Endothelial cell of umbilical vein (primary cell): ENCODE measurements at regions not wholly inside any gene's neighbourhood (a gene's known extent, or its start where the extent isn't known, plus 50 kb on each side); places are given as distances from the start of the nearest gene placed in this dataset.

ENCODE experiments used
- EZH2 ChIP-seq: IDR thresholded peaks from 2 replicates; pipeline ENCODE4 v1.6.1; 2012; ENCODE audit warnings: borderline replicate concordance, low read depth, mild to moderate bottlenecking, moderate library complexity, low read length, inconsistent platforms; ENCODE audit not compliant: severe bottlenecking
- GATA2 ChIP-seq: IDR thresholded peaks from 2 replicates; pipeline ENCODE4 v1.7.0; 2011; ENCODE audit warnings: low read depth, mild to moderate bottlenecking, moderate library complexity, mixed read lengths, low read length; ENCODE audit not compliant: insufficient read length, insufficient read depth
- POLR2AphosphoS5 ChIP-seq: IDR thresholded peaks from 2 replicates; pipeline ENCODE4 v1.6.1; 2012; ENCODE audit warnings: low read depth, mild to moderate bottlenecking, control low read depth, low read length, moderate library complexity; ENCODE audit not compliant: insufficient read depth
- TF ChIP-seq, protein P1 (sequence below), 2 donors: IDR thresholded peaks; 1 replicate in 1 of 2; 2 replicates in 1 of 2; pipeline ENCODE4 v1.5.1; 2011; ENCODE audit warnings: low read length in 2 of 2, mild to moderate bottlenecking in 2 of 2, moderate library complexity in 2 of 2, control low read depth in 1 of 2, inconsistent platforms in 1 of 2, low read depth in 1 of 2; ENCODE audit not compliant: insufficient read depth in 1 of 2; ENCODE audit errors: extremely low read depth in 1 of 2

DNA sequence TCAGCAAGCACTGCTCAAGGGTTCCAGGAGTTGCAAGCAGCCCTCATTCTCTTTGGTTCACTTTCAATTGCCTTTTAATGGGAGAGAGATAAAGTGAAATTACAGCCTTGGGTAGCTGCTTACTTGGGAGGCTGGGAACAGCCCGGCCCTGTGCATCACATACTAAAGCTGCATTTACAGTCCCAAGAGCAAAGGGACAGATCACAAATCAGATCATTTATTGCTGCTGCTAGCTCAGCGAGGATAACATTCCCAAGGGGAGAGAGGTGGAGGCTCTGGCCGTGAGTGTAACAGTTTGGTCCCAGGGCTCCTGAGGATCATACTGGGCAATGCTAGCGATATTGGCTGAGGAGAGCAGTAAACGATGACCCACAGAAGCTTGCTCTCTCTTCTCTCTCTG lies 133.1 kb downstream of the CDH26 start:
- no peak for TF ChIP-seq POLR2AphosphoS5
- no peak for TF ChIP-seq EZH2
- TF ChIP-seq, protein P1, sequence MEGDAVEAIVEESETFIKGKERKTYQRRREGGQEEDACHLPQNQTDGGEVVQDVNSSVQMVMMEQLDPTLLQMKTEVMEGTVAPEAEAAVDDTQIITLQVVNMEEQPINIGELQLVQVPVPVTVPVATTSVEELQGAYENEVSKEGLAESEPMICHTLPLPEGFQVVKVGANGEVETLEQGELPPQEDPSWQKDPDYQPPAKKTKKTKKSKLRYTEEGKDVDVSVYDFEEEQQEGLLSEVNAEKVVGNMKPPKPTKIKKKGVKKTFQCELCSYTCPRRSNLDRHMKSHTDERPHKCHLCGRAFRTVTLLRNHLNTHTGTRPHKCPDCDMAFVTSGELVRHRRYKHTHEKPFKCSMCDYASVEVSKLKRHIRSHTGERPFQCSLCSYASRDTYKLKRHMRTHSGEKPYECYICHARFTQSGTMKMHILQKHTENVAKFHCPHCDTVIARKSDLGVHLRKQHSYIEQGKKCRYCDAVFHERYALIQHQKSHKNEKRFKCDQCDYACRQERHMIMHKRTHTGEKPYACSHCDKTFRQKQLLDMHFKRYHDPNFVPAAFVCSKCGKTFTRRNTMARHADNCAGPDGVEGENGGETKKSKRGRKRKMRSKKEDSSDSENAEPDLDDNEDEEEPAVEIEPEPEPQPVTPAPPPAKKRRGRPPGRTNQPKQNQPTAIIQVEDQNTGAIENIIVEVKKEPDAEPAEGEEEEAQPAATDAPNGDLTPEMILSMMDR (IDR thresholded peaks at IDR 0.05; ENCODE audit: extremely low read depth in 1 of 2, insufficient read depth in 1 of 2, low read depth in 1 of 2, low read length in 2 of 2) = no peak
- no peak for TF ChIP-seq GATA2
